Right lobe of liver (tissue), 4 donors: ENCODE measurements at regions not wholly inside any gene's neighbourhood (a gene's known extent, or its start where the extent isn't known, plus 50 kb on each side); places are given as distances from the start of the nearest gene placed in this dataset.

Experiments
- CTCF ChIP-seq, 4 donors: fragments of 200-600 bp in 3 of 4; fragments of 450-650 bp in 1 of 4; IDR thresholded peaks; one replicate each; pipeline versions ENCODE4 v1.5.1 to v1.8.0; 2016 to 2022; ENCODE audit warnings: antibody characterized with exemption in 4 of 4, mild to moderate bottlenecking in 2 of 4
- POLR2A ChIP-seq: fragments of 450-650 bp; IDR thresholded peaks from one replicate; pipeline ENCODE4 v1.6.1; 2017; ENCODE audit warnings: antibody characterized with exemption, mild to moderate bottlenecking
- donor health status: DM: no; HTN: no; CAD: no.
- donor health status: DM: no; HTN: no; CAD: no.
- donor health status: DM: no; HTN: yes; CAD: no.

DNA sequence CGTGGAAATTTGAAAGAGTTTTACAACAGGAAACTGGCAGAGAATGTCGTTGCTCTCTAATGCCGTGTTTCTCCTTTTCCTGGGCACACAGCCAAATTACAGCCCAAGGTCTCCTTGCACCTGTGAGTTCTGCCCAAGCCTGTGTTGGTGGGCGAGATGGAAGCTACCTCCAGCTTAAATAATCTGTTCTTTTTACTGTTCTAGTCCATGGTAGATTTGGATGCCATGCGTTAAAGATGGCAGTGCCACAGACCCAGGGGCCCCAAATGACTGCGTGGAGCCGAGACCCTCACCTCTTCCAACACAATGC is 92.6 kb upstream of the IRX4 start:
- no peak for TF ChIP-seq CTCF (IDR thresholded peaks at IDR 0.05)
- no peak for TF ChIP-seq POLR2A
